ENCODE measurements at regions not wholly inside any gene's neighbourhood (a gene's known extent, or its start where the extent isn't known, plus 50 kb on each side); places are given as distances from the start of the nearest gene placed in this dataset.
A peak's percentile ranks its signal among the peaks of the same experiment; 100 is the strongest.

GRCh38 chr6:14754751-14755513 is 490.9 kb upstream of the JARID2 start:
- in situ Hi-C loops (cut with MboI; ENCODE audit: low pct_unique_long_range_greater_than_20kb in 2 of 9, low sequenced_read_pairs in 9 of 9, unreplicated experiment in 9 of 9): no loop called here
- no peak for ATAC-seq (replicated peaks in 6 of 8)
- WGBS, 10 experiments: 83 to 100% (median 90%) methylated on average over 2 to 20 of the region's 22 CpGs
- Histone ChIP-seq H3K4me1 (replicated peaks in 1 of 2) (peaks cover 0 to 3% of the 10 kb centered on the region in 2 donors), H3K4me3 (no peak overlapping the region), H3K27ac (no peak overlapping the region)

- no peaks in the 10 kb centered on the region for H3K4me1 ChIP-seq (replicated peaks in 1 of 2)
- in situ Hi-C loops (cut with MboI; ENCODE audit: low pct_unique_long_range_greater_than_20kb in 2 of 9, low sequenced_read_pairs in 9 of 9, unreplicated experiment in 9 of 9): no loop called here
- 60 to 100% (median 96%) methylated on average over 1 to 2 of the region's 3 CpGs; no CpG with 5 or more reads in 2 of the 10 experiments for WGBS, 10 experiments
- ATAC-seq (replicated peaks in 6 of 8): no peak
- no peak overlapping the region for H3K4me3 ChIP-seq
- H3K27ac ChIP-seq: no peak overlapping the region
These were observed 489.5 kb upstream of the JARID2 start for GRCh38 chr6:14756340-14756739.

GRCh38 chr6:14757014-14757413 is 488.9 kb upstream of the JARID2 start:
- Histone ChIP-seq H3K4me1 (replicated peaks in 1 of 2) (no peaks in the 10 kb centered on the region), H3K27ac (no peak overlapping the region), H3K4me3 (no peak overlapping the region)
- no peak for ATAC-seq (replicated peaks in 6 of 8)
- WGBS, 10 experiments: 20 to 75% (median 69%) methylated on average over 1 of the region's 1 CpG; no CpG with 5 or more reads in 5 of the 10 experiments
- in situ Hi-C loops (cut with MboI; ENCODE audit: low pct_unique_long_range_greater_than_20kb in 2 of 9, low sequenced_read_pairs in 9 of 9, unreplicated experiment in 9 of 9): no loop called here

- H3K27ac ChIP-seq: no peak overlapping the region
- in situ Hi-C loops (cut with MboI; ENCODE audit: low pct_unique_long_range_greater_than_20kb in 2 of 9, low sequenced_read_pairs in 9 of 9, unreplicated experiment in 9 of 9): no loop called here
- 80 to 100% (median 80%) methylated on average over 1 of the region's 1 CpG; no CpG with 5 or more reads in 7 of the 10 experiments for WGBS, 10 experiments
- no peaks in the 10 kb centered on the region for H3K4me1 ChIP-seq (replicated peaks in 1 of 2)
- no peak overlapping the region for H3K4me3 ChIP-seq
- no peak for ATAC-seq (replicated peaks in 6 of 8)
These were observed 488.5 kb upstream of the JARID2 start for GRCh38 chr6:14757418-14757817.

- Histone ChIP-seq H3K4me1 (replicated peaks in 1 of 2) (no peaks in the 10 kb centered on the region), H3K27ac (no peak overlapping the region), H3K4me3 (no peak overlapping the region)
- peak in 5 of 8 experiments; percentile 42 to 63 (median 62) for ATAC-seq (replicated peaks in 6 of 8)
- in situ Hi-C loops (cut with MboI; ENCODE audit: low pct_unique_long_range_greater_than_20kb in 2 of 9, low sequenced_read_pairs in 9 of 9, unreplicated experiment in 9 of 9): no loop called here
- WGBS, 10 experiments: 76 to 96% (median 80%) methylated on average over 2 to 6 of the region's 8 CpGs; no CpG with 5 or more reads in 2 of the 10 experiments
These were observed 487.3 kb upstream of the JARID2 start for GRCh38 chr6:14758421-14759081.

GRCh38 chr6:14759976-14760672 is 485.7 kb upstream of the JARID2 start:
- in situ Hi-C loops (cut with MboI; ENCODE audit: low pct_unique_long_range_greater_than_20kb in 2 of 9, low sequenced_read_pairs in 9 of 9, unreplicated experiment in 9 of 9): no loop called here

GRCh38 chr6:14762077-14762476 is 483.8 kb upstream of the JARID2 start:
- no peak for ATAC-seq (replicated peaks in 6 of 8)
- WGBS, 10 experiments: 67 to 90% (median 81%) methylated on average over 1 to 5 of the region's 8 CpGs; no CpG with 5 or more reads in 6 of the 10 experiments
- Histone ChIP-seq H3K4me3 (no peak overlapping the region), H3K27ac (no peak overlapping the region), H3K4me1 (replicated peaks in 1 of 2) (peaks cover 3 to 4% of the 10 kb centered on the region in 2 donors)
- in situ Hi-C loops (cut with MboI; ENCODE audit: low pct_unique_long_range_greater_than_20kb in 2 of 9, low sequenced_read_pairs in 9 of 9, unreplicated experiment in 9 of 9): no loop called here

More at GRCh38 chr6:14759976-14760672, 485.7 kb upstream of the JARID2 start:
- Histone ChIP-seq H3K4me1 (replicated peaks in 1 of 2) (no peaks in the 10 kb centered on the region), H3K4me3 (no peak overlapping the region), H3K27ac (no peak overlapping the region)
- 59 to 100% (median 97%) methylated on average over 1 to 4 of the region's 4 CpGs; no CpG with 5 or more reads in 1 of the 10 experiments for WGBS, 10 experiments
- no peak for ATAC-seq (replicated peaks in 6 of 8)

- ATAC-seq (replicated peaks in 6 of 8): peak; percentile 57 to 96 (median 68)
- H3K4me1 ChIP-seq (replicated peaks in 1 of 2): peaks cover 10 to 14% of the 10 kb centered on the region in 2 donors
- in situ Hi-C loops (cut with MboI; ENCODE audit: low pct_unique_long_range_greater_than_20kb in 2 of 9, low sequenced_read_pairs in 9 of 9, unreplicated experiment in 9 of 9): no loop called here
- no peak overlapping the region for H3K27ac ChIP-seq
- H3K4me3 ChIP-seq: no peak overlapping the region
- 0 to 100% (median 56%) methylated on average over 1 to 5 of the region's 6 CpGs; no CpG with 5 or more reads in 1 of the 10 experiments for WGBS, 10 experiments
These were observed 482.7 kb upstream of the JARID2 start for GRCh38 chr6:14763139-14763538.

GRCh38 chr6:14763616-14764015 is 482.3 kb upstream of the JARID2 start:
- in situ Hi-C loops (cut with MboI; ENCODE audit: low pct_unique_long_range_greater_than_20kb in 2 of 9, low sequenced_read_pairs in 9 of 9, unreplicated experiment in 9 of 9): no loop called here
- Histone ChIP-seq H3K4me1 (replicated peaks in 1 of 2) (peaks cover 10 to 15% of the 10 kb centered on the region in 2 donors), H3K4me3 (no peak overlapping the region), H3K27ac (no peak overlapping the region)
- WGBS, 10 experiments: 0 to 100% (median 75%) methylated on average over 1 of the region's 1 CpG; no CpG with 5 or more reads in 1 of the 10 experiments
- peak in 3 of 8 experiments; percentile 52 to 72 (median 55) for ATAC-seq (replicated peaks in 6 of 8)

GRCh38 chr6:14765106-14765505 is 480.8 kb upstream of the JARID2 start:
- WGBS, 10 experiments: 16 to 94% (median 74%) methylated on average over 1 to 5 of the region's 6 CpGs; no CpG with 5 or more reads in 2 of the 10 experiments
- H3K4me3 ChIP-seq: no peak overlapping the region
- peaks cover 14 to 18% of the 10 kb centered on the region in 2 donors for H3K4me1 ChIP-seq (replicated peaks in 1 of 2)
- ATAC-seq (replicated peaks in 6 of 8): peak in 2 of 8 experiments; percentile 3
- in situ Hi-C loops (cut with MboI; ENCODE audit: low pct_unique_long_range_greater_than_20kb in 2 of 9, low sequenced_read_pairs in 9 of 9, unreplicated experiment in 9 of 9): no loop called here
- H3K27ac ChIP-seq: no peak overlapping the region

GRCh38 chr6:14765721-14766390 is 480.0 kb upstream of the JARID2 start:
- Histone ChIP-seq H3K4me3 (no peak overlapping the region), H3K27ac (no peak overlapping the region), H3K4me1 (replicated peaks in 1 of 2) (peaks cover 21 to 25% of the 10 kb centered on the region in 2 donors)
- ATAC-seq (replicated peaks in 6 of 8): no peak
- 38 to 100% (median 93%) methylated on average over 1 to 3 of the region's 3 CpGs for WGBS, 10 experiments
- in situ Hi-C loops (cut with MboI; ENCODE audit: low pct_unique_long_range_greater_than_20kb in 2 of 9, low sequenced_read_pairs in 9 of 9, unreplicated experiment in 9 of 9): no loop called here

- WGBS, 10 experiments: 5 to 100% (median 87%) methylated on average over 1 to 7 of the region's 8 CpGs
- in situ Hi-C loops (cut with MboI; ENCODE audit: low pct_unique_long_range_greater_than_20kb in 2 of 9, low sequenced_read_pairs in 9 of 9, unreplicated experiment in 9 of 9): no loop called here
- no peak overlapping the region for H3K27ac ChIP-seq
- peak in 1 of 8 experiments; percentile 7 for ATAC-seq (replicated peaks in 6 of 8)
- H3K4me1 ChIP-seq (replicated peaks in 1 of 2): peaks cover 28 to 32% of the 10 kb centered on the region in 2 donors
- no peak overlapping the region for H3K4me3 ChIP-seq
These were observed 479.4 kb upstream of the JARID2 start for GRCh38 chr6:14766391-14766994.

All from motor neuron (in vitro differentiated cells).